ENCODE measurements at regions not wholly inside any gene's neighbourhood (a gene's known extent, or its start where the extent isn't known, plus 50 kb on each side); places are given as distances from the start of the nearest gene placed in this dataset.

DNA sequence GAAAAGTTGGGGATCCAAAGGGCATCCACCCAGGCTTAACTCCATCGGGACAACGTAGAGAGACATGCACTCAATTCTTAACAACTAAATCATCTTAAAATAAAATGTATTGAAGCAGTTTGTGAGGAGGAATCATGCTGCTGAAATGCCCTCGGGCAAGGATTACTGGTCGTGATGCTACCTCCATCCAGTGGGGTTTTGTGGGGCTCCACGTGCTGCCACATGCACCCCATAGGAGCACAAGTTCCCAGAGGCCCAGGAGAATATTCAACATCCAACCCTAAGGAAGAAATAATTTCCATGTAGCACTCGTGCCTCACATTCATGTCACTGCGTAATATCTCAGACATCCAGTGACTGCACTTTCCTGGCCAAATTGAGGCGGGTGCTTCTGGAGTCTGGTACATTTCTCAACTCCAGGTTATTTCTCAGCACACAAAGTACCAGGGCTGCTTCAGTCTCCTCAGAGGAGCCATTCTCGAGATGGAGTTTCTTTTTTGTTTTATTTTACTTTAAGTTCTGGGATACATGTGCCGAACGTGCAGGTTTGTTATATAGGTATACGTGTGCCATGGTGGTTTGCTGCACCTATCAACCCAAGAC is 429.8 kb downstream of the FOXO1 start:
- no peaks in the 10 kb centered on the region for H3K36me3 ChIP-seq
- no peak overlapping the region for H3K4me3 ChIP-seq
- no peaks in the 10 kb centered on the region for H3K4me1 ChIP-seq
- no peak for DNase-seq
- no peaks in the 10 kb centered on the region for H3K27me3 ChIP-seq
- no peaks in the 10 kb centered on the region for H3K9me3 ChIP-seq
- H3K27ac ChIP-seq, result peak overlapping the region in 3 of 4 donors; percentile 60 to 74 (median 61)
- TF ChIP-seq POLR2A (IDR thresholded peaks at IDR 0.05), result no peak
- TF ChIP-seq, protein P1, sequence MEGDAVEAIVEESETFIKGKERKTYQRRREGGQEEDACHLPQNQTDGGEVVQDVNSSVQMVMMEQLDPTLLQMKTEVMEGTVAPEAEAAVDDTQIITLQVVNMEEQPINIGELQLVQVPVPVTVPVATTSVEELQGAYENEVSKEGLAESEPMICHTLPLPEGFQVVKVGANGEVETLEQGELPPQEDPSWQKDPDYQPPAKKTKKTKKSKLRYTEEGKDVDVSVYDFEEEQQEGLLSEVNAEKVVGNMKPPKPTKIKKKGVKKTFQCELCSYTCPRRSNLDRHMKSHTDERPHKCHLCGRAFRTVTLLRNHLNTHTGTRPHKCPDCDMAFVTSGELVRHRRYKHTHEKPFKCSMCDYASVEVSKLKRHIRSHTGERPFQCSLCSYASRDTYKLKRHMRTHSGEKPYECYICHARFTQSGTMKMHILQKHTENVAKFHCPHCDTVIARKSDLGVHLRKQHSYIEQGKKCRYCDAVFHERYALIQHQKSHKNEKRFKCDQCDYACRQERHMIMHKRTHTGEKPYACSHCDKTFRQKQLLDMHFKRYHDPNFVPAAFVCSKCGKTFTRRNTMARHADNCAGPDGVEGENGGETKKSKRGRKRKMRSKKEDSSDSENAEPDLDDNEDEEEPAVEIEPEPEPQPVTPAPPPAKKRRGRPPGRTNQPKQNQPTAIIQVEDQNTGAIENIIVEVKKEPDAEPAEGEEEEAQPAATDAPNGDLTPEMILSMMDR (IDR thresholded peaks at IDR 0.05), result no peak

DNA sequence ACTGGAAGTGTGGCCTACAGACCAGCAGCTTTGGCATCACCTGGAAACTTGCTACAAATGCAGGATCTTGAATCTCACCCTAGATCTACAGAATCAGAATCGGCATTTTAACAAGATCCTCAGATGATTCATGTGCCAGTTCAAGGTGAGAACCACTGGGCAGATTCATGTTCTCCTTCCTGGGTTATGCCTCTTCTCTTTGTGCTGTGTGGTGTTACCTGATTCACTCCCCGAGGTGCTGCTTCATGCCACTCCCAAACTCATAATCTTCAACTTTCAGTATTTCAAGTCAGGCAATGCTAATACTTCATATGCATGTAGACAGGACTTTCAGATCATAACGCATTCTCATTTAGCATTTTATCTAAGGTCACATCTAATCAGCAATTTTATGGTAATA is 427.7 kb downstream of the FOXO1 start:
- H3K4me1 ChIP-seq, result no peaks in the 10 kb centered on the region
- H3K27me3 ChIP-seq, result no peaks in the 10 kb centered on the region
- no peaks in the 10 kb centered on the region for H3K9me3 ChIP-seq
- no peak overlapping the region for H3K4me3 ChIP-seq
- TF ChIP-seq, protein P1 (IDR thresholded peaks at IDR 0.05), result no peak
- TF ChIP-seq POLR2A (IDR thresholded peaks at IDR 0.05), result no peak
- H3K36me3 ChIP-seq, result no peaks in the 10 kb centered on the region
- no peak for DNase-seq
- no peak overlapping the region for H3K27ac ChIP-seq

GRCh38 chr13:40240293-40240692 is 426.1 kb downstream of the FOXO1 start:
- Histone ChIP-seq H3K4me3 (no peak overlapping the region), H3K9me3 (no peaks in the 10 kb centered on the region), H3K36me3 (no peaks in the 10 kb centered on the region), H3K4me1 (no peaks in the 10 kb centered on the region), H3K27me3 (no peaks in the 10 kb centered on the region), H3K27ac (no peak overlapping the region)
- DNase-seq, result no peak
- TF ChIP-seq, protein P1 (IDR thresholded peaks at IDR 0.05), result no peak
- TF ChIP-seq POLR2A (IDR thresholded peaks at IDR 0.05), result no peak

GRCh38 chr13:40241125-40241798 is 425.2 kb downstream of the FOXO1 start:
- Histone ChIP-seq H3K4me1 (no peaks in the 10 kb centered on the region), H3K27me3 (no peaks in the 10 kb centered on the region), H3K4me3 (no peak overlapping the region), H3K36me3 (no peaks in the 10 kb centered on the region), H3K27ac (no peak overlapping the region), H3K9me3 (no peaks in the 10 kb centered on the region)
- DNase-seq, result no peak
- TF ChIP-seq, protein P1 (IDR thresholded peaks at IDR 0.05), result no peak
- no peak for TF ChIP-seq POLR2A (IDR thresholded peaks at IDR 0.05)

DNA sequence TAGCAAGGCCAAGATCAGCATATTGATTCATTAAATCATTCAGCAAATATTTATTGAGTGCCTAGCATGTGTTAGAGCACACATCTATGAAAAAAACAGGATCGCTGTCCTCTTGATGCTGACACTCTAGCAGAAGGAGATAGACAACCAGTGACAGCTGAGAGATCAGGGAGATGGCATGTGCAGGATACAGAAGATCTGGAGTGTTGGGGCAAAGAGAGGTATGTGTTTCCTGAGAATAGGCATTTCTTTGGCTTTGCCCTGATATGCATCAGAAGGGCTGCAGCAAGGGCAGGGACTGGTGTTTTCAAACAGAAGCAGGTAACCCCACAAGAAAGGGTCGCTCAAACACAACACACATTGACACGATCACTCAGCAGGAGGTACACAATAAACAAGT is 423.4 kb downstream of the FOXO1 start:
- no peak overlapping the region for H3K27ac ChIP-seq
- no peak for TF ChIP-seq POLR2A (IDR thresholded peaks at IDR 0.05)
- TF ChIP-seq, protein P1 (IDR thresholded peaks at IDR 0.05), result no peak

More for the DNA sequence above, 423.4 kb downstream of the FOXO1 start:
- Histone ChIP-seq H3K36me3 (no peaks in the 10 kb centered on the region), H3K27me3 (no peaks in the 10 kb centered on the region), H3K4me1 (no peaks in the 10 kb centered on the region), H3K9me3 (no peaks in the 10 kb centered on the region), H3K4me3 (no peak overlapping the region)
- no peak for DNase-seq

Data from Peyer's patch (tissue), 4 donors.